ENCODE measurements at regions not wholly inside any gene's neighbourhood (a gene's known extent, or its start where the extent isn't known, plus 50 kb on each side); places are given as distances from the start of the nearest gene placed in this dataset.

GRCh38 chr3:193789455-193789854 lies 196.4 kb downstream of the OPA1 start:
- Histone ChIP-seq H2AFZ (no peak overlapping the region), H3K4me3 (no peak overlapping the region), H3K4me1 (ENCODE audit: insufficient read depth) (peaks cover 26% of the 10 kb centered on the region), H3K36me3 (ENCODE audit: insufficient read depth) (no peaks in the 10 kb centered on the region), H3K79me2 (replicated peaks; ENCODE audit: insufficient read depth) (no peaks in the 10 kb centered on the region), H3K27me3 (ENCODE audit: insufficient read depth) (no peaks in the 10 kb centered on the region; the same call in 1 of the 2 replicates), H3K4me2 (no peak overlapping the region), H3F3A (replicated peaks; ENCODE audit: low read depth) (0 out of 2 replicates have a peak, but pooled peaks cover 3% of the 10 kb centered on the region), H4K20me1 (replicated peaks; ENCODE audit: insufficient read depth) (no peaks in the 10 kb centered on the region), H3K27ac (ENCODE audit: low read depth) (no peak overlapping the region), H3K9me2 (ENCODE audit: insufficient read depth) (0 out of 2 replicates have a peak, but pooled peaks cover 3% of the 10 kb centered on the region)
- peaks cover 61% of the 10 kb centered on the region for H3K4me1 Mint-ChIP-seq
- DNase-seq (ENCODE audit: low spot score) = no peak
- no peak overlapping the region for H3K27ac Mint-ChIP-seq
- TF ChIP-seq CREB1 (CRISPR knock-in tag; IDR thresholded peaks at IDR 0.05; ENCODE audit: low read depth) (no peak), REST (IDR thresholded peaks at IDR 0.05; ENCODE audit: unreplicated experiment) (no peak), EZH2 (IDR thresholded peaks at IDR 0.05; ENCODE audit: low read depth, unreplicated experiment) (no peak), ZNF331 (CRISPR knock-in tag; IDR thresholded peaks at IDR 0.05; ENCODE audit: low read depth) (no peak), POLR2AphosphoS5 (IDR thresholded peaks at IDR 0.05; ENCODE audit: low read depth) (no peak), ZNF114 (CRISPR knock-in tag; IDR thresholded peaks at IDR 0.05) (no peak), JUNB (IDR thresholded peaks at IDR 0.05; ENCODE audit: unreplicated experiment) (no peak), CTCF (conservative IDR thresholded peaks at IDR 0.05; ENCODE audit: low read depth in 2 of 2) (no peak), STAT1 (IDR thresholded peaks at IDR 0.05; ENCODE audit: unreplicated experiment) (no peak), ETS1 (IDR thresholded peaks at IDR 0.05) (no peak), ZNF462 (CRISPR knock-in tag; IDR thresholded peaks at IDR 0.05) (no peak), NANOG (IDR thresholded peaks at IDR 0.05; ENCODE audit: borderline replicate concordance) (no peak), EZH2phosphoT487 (IDR thresholded peaks at IDR 0.05; ENCODE audit: unreplicated experiment) (no peak)
- peaks cover 15% of the 10 kb centered on the region for H3K27me3 Mint-ChIP-seq (ENCODE audit: insufficient read depth, low read depth, poor library complexity)
- ATAC-seq = no peak
- H3K9me3 Mint-ChIP-seq = no peaks in the 10 kb centered on the region; the same call in 2 of the 3 replicates
- H3K36me3 Mint-ChIP-seq (ENCODE audit: low read depth) = peaks cover 5% of the 10 kb centered on the region; the same call in 2 of the 3 replicates
- no peak overlapping the region for H3K4me3 Mint-ChIP-seq
